HCT116 (cell line): ENCODE measurements at regions not wholly inside any gene's neighbourhood (a gene's known extent, or its start where the extent isn't known, plus 50 kb on each side); places are given as distances from the start of the nearest gene placed in this dataset.

Experiments used
- ATAC-seq: fragments of 200-7000 bp; cut with Tn5 transposase; 2 replicates; pipeline ENCODE4 v1.9.1; 2020; ENCODE audit warnings: mild to moderate bottlenecking, moderate library complexity
- BruUV-seq: library from RNA; stranded (reverse); fragments of 400-500 nt; replicated peaks from 2 replicates; lab custom pipeline; 2021; lab: Mats Ljungman, UMichigan
- CTCF ChIA-PET: fragments of 300-600 bp; sonication (Branson Sonifier 250); formaldehyde crosslinking; loops from one replicate; lab custom pipeline; 2021; ENCODE audit warnings: antibody characterized with exemption; lab: Charles Lee
- POLR2A ChIA-PET: fragments of 300-600, 350-600 bp; sonication (Branson Sonifier 250); formaldehyde crosslinking; loops from one replicate; lab custom pipeline; 2021; ENCODE audit warnings: antibody characterized with exemption; lab: Charles Lee
- RAD21 ChIA-PET, 2 experiments: fragments of 300-600 bp; sonication (Branson Sonifier 250); formaldehyde crosslinking; loops; one replicate each; lab custom pipeline; 2023; ENCODE audit warnings: low total read pairs in 2 of 2; ENCODE audit not compliant: uncharacterized antibody in 2 of 2, unreplicated experiment in 2 of 2, low non-redundant PET in 1 of 2; lab: Charles Lee
- DNase-seq: peaks from one replicate; pipeline ENCODE4 v3.0.0-alpha.2; 2010; ENCODE audit warnings: low read depth, low spot score
- H2AFZ ChIP-seq: fragments of 200-600 bp; shearing (Covaris generic), sonication (generic); 2 replicates; pipeline ENCODE4 v1.6.1; 2017; ENCODE audit warnings: low read depth, mixed run types, mixed read lengths, antibody characterized with exemption, low read length; ENCODE audit not compliant: poor library complexity, severe bottlenecking
- H3K27ac ChIP-seq: 2 replicates; pipeline ENCODE4 v1.5.1; 2012; ENCODE audit warnings: low read depth, low read length
- H3K27me3 ChIP-seq: fragments of 200-600 bp; sonication (generic); 2 replicates; pipeline ENCODE4 v1.6.1; 2016; ENCODE audit warnings: mixed run types, low read length, mixed read lengths; ENCODE audit not compliant: insufficient read depth
- H3K36me3 ChIP-seq, 2 experiments: fragments of 200-500 bp in 1 of 2; fragments of 200-600 bp in 1 of 2; sonication (Bioruptor generic) in 1 of 2; sonication (generic) in 1 of 2; 2 replicates each; pipeline versions ENCODE4 v1.5.1 to v1.6.1; 2014 to 2016; ENCODE audit warnings: low read length in 2 of 2, inconsistent platforms in 1 of 2, mixed read lengths in 1 of 2, mixed run types in 1 of 2; ENCODE audit not compliant: insufficient read depth in 2 of 2, control insufficient read depth in 1 of 2
- H3K4me1 ChIP-seq, 2 experiments: fragments of 200-600 bp in 1 of 2; sonication (generic) in 1 of 2; 2 replicates each; pipeline versions ENCODE4 v1.5.1 to v1.6.1; 2012 to 2017; ENCODE audit warnings: low read length in 2 of 2, inconsistent platforms in 1 of 2, mild to moderate bottlenecking in 1 of 2, mixed read lengths in 1 of 2, mixed run types in 1 of 2, moderate library complexity in 1 of 2; ENCODE audit not compliant: insufficient read depth in 2 of 2, control insufficient read depth in 1 of 2
- H3K4me2 ChIP-seq: fragments of 200-600 bp; sonication (generic); 2 replicates; pipeline ENCODE4 v1.6.1; 2017; ENCODE audit warnings: mixed run types, low read length, mixed read lengths
- H3K4me3 ChIP-seq, 2 experiments: fragments of 200-600 bp in 1 of 2; sonication (generic) in 1 of 2; replicated peaks in 1 of 2; 2 replicates each; pipeline ENCODE4 v1.5.1; 2011 to 2016; ENCODE audit warnings: low read length in 2 of 2, control low read depth in 1 of 2, low read depth in 1 of 2, mild to moderate bottlenecking in 1 of 2, mixed read lengths in 1 of 2, mixed run types in 1 of 2
- H3K79me2 ChIP-seq: fragments of 200-600 bp; sonication (generic); 2 replicates; pipeline ENCODE4 v1.6.1; 2017; ENCODE audit warnings: mild to moderate bottlenecking, mixed run types, low read length, moderate library complexity, mixed read lengths; ENCODE audit not compliant: insufficient read depth
- H3K9ac ChIP-seq: fragments of 200-600 bp; sonication (generic); 2 replicates; pipeline ENCODE4 v1.6.1; 2016; ENCODE audit warnings: low read length, mixed read lengths
- H3K9me2 ChIP-seq: fragments of 200-600 bp; sonication (generic), shearing (Covaris generic); 2 replicates; pipeline ENCODE4 v1.6.1; 2017; ENCODE audit warnings: mixed run types, mild to moderate bottlenecking, moderate library complexity; ENCODE audit not compliant: insufficient read depth
- H3K9me3 ChIP-seq, 2 experiments: fragments of 200-500 bp in 1 of 2; fragments of 200-600 bp in 1 of 2; sonication (Bioruptor generic) in 1 of 2; sonication (generic) in 1 of 2; 2 replicates each; pipeline ENCODE4 v1.6.1; 2014 to 2017; ENCODE audit warnings: low read length in 2 of 2, mixed read lengths in 2 of 2, inconsistent platforms in 1 of 2, low read depth in 1 of 2, mild to moderate bottlenecking in 1 of 2, mixed run types in 1 of 2, moderate library complexity in 1 of 2; ENCODE audit not compliant: control insufficient read depth in 1 of 2, insufficient read depth in 1 of 2
- H4K20me1 ChIP-seq: fragments of 200-600 bp; sonication (generic), shearing (Covaris generic); 2 replicates; pipeline ENCODE4 v1.6.1; 2017; ENCODE audit warnings: mixed run types, mild to moderate bottlenecking, moderate library complexity; ENCODE audit not compliant: insufficient read depth
- CEBPB ChIP-seq: IDR thresholded peaks from 2 replicates; pipeline ENCODE4 v1.6.1; 2012; ENCODE audit warnings: low read depth
- ELF1 ChIP-seq: IDR thresholded peaks from 2 replicates; pipeline ENCODE4 v1.6.1; 2012; ENCODE audit warnings: low read depth, borderline replicate concordance
- EZH2 ChIP-seq: fragments of 200-600 bp; sonication (generic); IDR thresholded peaks from 2 replicates; pipeline ENCODE4 v1.6.1; 2017; ENCODE audit warnings: antibody characterized with exemption, mixed run types
- POLR2A ChIP-seq: IDR thresholded peaks from 2 replicates; pipeline ENCODE4 v1.7.0; 2011; ENCODE audit warnings: borderline replicate concordance; ENCODE audit not compliant: insufficient read depth, insufficient read length; ENCODE audit errors: extremely low read depth
- POLR2AphosphoS5 ChIP-seq: IDR thresholded peaks from 2 replicates; pipeline ENCODE4 v1.6.1; 2011; ENCODE audit warnings: mild to moderate bottlenecking, low read depth, low read length, moderate library complexity
- SP1 ChIP-seq: IDR thresholded peaks from 2 replicates; pipeline ENCODE4 v1.6.1; 2012; ENCODE audit warnings: low read depth
- YY1 ChIP-seq: IDR thresholded peaks from 2 replicates; pipeline ENCODE4 v1.6.1; 2011; ENCODE audit warnings: low read length, low read depth, moderate library complexity, mild to moderate bottlenecking; ENCODE audit not compliant: insufficient replicate concordance; ENCODE audit errors: extremely low read depth
- intact Hi-C: fragments of 100-400 bp; cut with micrococcal nuclease; formaldehyde crosslinking; loops from 2 replicates; pipeline ENCODE4 v1.10.0; 2022
- TF ChIP-seq, protein P1 (sequence below): IDR thresholded peaks from 2 replicates; pipeline ENCODE4 v1.6.1; 2012
- TF ChIP-seq, protein P2 (sequence below), 3 experiments: fragments of 200-600 bp in 1 of 3; sonication (generic) in 1 of 3; IDR thresholded peaks in 2 of 3; conservative IDR thresholded peaks in 1 of 3; 2 replicates each; pipeline ENCODE4 v1.5.1; 2012 to 2017; ENCODE audit warnings: low read depth in 2 of 3, low read length in 2 of 3, antibody characterized with exemption in 1 of 3, borderline replicate concordance in 1 of 3, control low read depth in 1 of 3, mild to moderate bottlenecking in 1 of 3, mixed read lengths in 1 of 3, mixed run types in 1 of 3, moderate library complexity in 1 of 3; ENCODE audit not compliant: insufficient read depth in 1 of 3
- TF ChIP-seq, protein P3 (sequence below): IDR thresholded peaks from 2 replicates; pipeline ENCODE4 v1.6.1; 2012

DNA sequence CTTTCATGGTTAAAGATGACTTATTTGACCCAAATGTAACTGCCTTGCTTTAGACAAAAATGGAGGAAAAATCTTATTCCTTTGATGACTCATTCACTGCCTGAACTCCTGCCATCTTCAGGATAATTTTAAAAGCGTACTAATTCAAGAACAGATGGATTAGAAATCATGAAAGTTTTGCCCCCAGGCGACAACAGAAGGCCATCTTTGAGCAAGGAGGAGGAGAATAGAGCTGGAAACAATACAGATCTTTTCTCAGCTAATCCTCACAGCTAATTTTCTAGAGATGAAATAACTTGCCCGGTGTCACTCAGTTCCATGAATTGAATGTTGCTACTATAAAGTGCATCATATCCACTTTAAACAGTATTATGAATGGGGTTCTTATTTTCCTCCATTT, 324.7 kb upstream of the RARB start:
- DNase-seq, result no peak
- H3K27me3 ChIP-seq, result 0 out of 2 replicates have a peak, but pooled peaks cover 5% of the 10 kb centered on the region
- ChIA-PET RAD21 (no interaction called here), POLR2A (no interaction called here), CTCF (no interaction called here)
- no peak overlapping the region for H3K4me3 ChIP-seq
- H4K20me1 ChIP-seq, result no peaks in the 10 kb centered on the region
- H3K9ac ChIP-seq, result no peak overlapping the region
- H2AFZ ChIP-seq, result no peak overlapping the region
- TF ChIP-seq POLR2A (no peak), SP1 (no peak), POLR2AphosphoS5 (no peak), EZH2 (no peak), CEBPB (no peak), ELF1 (no peak), YY1 (no peak)
- TF ChIP-seq, protein P1, sequence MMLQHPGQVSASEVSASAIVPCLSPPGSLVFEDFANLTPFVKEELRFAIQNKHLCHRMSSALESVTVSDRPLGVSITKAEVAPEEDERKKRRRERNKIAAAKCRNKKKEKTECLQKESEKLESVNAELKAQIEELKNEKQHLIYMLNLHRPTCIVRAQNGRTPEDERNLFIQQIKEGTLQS, result no peak
- TF ChIP-seq, protein P2, sequence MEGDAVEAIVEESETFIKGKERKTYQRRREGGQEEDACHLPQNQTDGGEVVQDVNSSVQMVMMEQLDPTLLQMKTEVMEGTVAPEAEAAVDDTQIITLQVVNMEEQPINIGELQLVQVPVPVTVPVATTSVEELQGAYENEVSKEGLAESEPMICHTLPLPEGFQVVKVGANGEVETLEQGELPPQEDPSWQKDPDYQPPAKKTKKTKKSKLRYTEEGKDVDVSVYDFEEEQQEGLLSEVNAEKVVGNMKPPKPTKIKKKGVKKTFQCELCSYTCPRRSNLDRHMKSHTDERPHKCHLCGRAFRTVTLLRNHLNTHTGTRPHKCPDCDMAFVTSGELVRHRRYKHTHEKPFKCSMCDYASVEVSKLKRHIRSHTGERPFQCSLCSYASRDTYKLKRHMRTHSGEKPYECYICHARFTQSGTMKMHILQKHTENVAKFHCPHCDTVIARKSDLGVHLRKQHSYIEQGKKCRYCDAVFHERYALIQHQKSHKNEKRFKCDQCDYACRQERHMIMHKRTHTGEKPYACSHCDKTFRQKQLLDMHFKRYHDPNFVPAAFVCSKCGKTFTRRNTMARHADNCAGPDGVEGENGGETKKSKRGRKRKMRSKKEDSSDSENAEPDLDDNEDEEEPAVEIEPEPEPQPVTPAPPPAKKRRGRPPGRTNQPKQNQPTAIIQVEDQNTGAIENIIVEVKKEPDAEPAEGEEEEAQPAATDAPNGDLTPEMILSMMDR (IDR thresholded peaks at IDR 0.05 in 2 of 3, conservative IDR thresholded peaks at IDR 0.05 in 1 of 3; ENCODE audit: borderline replicate concordance in 1 of 3, insufficient read depth in 1 of 3, low read depth in 2 of 3, low read length in 2 of 3), result no peak
- TF ChIP-seq, protein P3, sequence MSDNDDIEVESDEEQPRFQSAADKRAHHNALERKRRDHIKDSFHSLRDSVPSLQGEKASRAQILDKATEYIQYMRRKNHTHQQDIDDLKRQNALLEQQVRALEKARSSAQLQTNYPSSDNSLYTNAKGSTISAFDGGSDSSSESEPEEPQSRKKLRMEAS, result no peak
- H3K79me2 ChIP-seq, result no peaks in the 10 kb centered on the region
- no peaks in the 10 kb centered on the region for H3K36me3 ChIP-seq
- BruUV-seq, result no TSS peak
- H3K9me2 ChIP-seq, result no peaks in the 10 kb centered on the region
- no peak for ATAC-seq
- H3K4me1 ChIP-seq, result no peaks in the 10 kb centered on the region
- no peaks in the 10 kb centered on the region for H3K9me3 ChIP-seq
- no peak overlapping the region for H3K4me2 ChIP-seq
- H3K27ac ChIP-seq, result no peak overlapping the region
- intact Hi-C loops, result no loop called here
